DND-41 (cell line): ENCODE measurements at regions not wholly inside any gene's neighbourhood (a gene's known extent, or its start where the extent isn't known, plus 50 kb on each side); places are given as distances from the start of the nearest gene placed in this dataset.

Source experiments
- EZH2 ChIP-seq: IDR thresholded peaks from 3 replicates; pipeline ENCODE4 v1.6.1; 2012; ENCODE audit warnings: borderline replicate concordance, low read depth, mild to moderate bottlenecking, moderate library complexity, low read length, inconsistent platforms; ENCODE audit not compliant: severe bottlenecking
- TF ChIP-seq, protein P1 (sequence below): IDR thresholded peaks from 2 replicates; pipeline ENCODE4 v1.5.1; 2012; ENCODE audit warnings: borderline replicate concordance, low read length, moderate library complexity, mild to moderate bottlenecking; ENCODE audit not compliant: poor library complexity, severe bottlenecking; ENCODE audit errors: extremely low read depth

DNA sequence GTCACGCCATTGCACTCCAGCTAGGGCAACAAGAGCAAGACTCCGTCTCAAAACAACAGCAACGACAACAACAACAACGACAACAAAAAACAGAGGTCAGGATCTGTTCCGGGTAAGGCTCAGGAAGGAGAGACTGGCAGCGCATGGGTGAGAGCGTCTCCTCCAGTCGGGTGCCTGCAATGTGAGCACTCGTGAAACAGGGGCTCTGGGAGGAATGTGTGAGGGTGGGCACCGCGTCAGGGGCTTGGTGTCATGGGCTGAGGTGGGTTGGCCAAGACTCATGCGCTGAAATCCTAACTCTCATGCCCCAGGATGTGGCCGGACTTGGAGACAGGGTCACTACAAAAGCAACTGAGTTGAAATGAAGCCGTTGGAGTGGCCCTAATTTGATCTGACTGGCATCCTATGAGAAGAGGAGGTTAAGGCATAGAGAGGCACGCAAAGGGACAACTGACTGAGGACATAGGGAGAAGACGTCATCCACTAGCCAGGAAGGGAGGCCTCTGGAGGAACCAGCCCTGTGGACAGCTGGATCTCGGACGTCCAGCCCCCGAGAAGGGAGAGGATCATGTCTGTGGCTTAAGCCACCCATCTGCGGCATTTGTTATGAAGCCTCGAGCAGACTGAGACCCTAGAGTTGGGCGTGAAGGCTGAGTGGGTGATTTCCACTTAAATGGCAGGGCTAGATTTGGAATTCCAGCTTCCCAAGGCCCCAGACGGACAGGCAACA, 241.5 kb upstream of the PITRM1 start:
- TF ChIP-seq, protein P1, sequence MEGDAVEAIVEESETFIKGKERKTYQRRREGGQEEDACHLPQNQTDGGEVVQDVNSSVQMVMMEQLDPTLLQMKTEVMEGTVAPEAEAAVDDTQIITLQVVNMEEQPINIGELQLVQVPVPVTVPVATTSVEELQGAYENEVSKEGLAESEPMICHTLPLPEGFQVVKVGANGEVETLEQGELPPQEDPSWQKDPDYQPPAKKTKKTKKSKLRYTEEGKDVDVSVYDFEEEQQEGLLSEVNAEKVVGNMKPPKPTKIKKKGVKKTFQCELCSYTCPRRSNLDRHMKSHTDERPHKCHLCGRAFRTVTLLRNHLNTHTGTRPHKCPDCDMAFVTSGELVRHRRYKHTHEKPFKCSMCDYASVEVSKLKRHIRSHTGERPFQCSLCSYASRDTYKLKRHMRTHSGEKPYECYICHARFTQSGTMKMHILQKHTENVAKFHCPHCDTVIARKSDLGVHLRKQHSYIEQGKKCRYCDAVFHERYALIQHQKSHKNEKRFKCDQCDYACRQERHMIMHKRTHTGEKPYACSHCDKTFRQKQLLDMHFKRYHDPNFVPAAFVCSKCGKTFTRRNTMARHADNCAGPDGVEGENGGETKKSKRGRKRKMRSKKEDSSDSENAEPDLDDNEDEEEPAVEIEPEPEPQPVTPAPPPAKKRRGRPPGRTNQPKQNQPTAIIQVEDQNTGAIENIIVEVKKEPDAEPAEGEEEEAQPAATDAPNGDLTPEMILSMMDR, result no peak
- TF ChIP-seq EZH2, result no peak
